ENCODE measurements at regions not wholly inside any gene's neighbourhood (a gene's known extent, or its start where the extent isn't known, plus 50 kb on each side); places are given as distances from the start of the nearest gene placed in this dataset.

- TF ChIP-seq CTCF (IDR thresholded peaks at IDR 0.05) (no peak), POLR2A (IDR thresholded peaks at IDR 0.05) (no peak)
Measured at GRCh38 chr2:155145758-155146229, 447.3 kb downstream of the KCNJ3 start.

Data from Peyer's patch (tissue), 4 donors.